ENCODE measurements at regions not wholly inside any gene's neighbourhood (a gene's known extent, or its start where the extent isn't known, plus 50 kb on each side); places are given as distances from the start of the nearest gene placed in this dataset.
A peak's percentile ranks its signal among the peaks of the same experiment; 100 is the strongest.

GRCh38 chrX:14235004-14235403 lies 205.3 kb upstream of the GEMIN8 start:
- H3K9me3 ChIP-seq (replicated peaks; ENCODE audit: control insufficient read depth, insufficient read depth, low read length), result no peaks in the 10 kb centered on the region
- H2AFZ ChIP-seq (ENCODE audit: control insufficient read depth, low read depth, low read length), result no peak overlapping the region
- TF ChIP-seq, protein P1, sequence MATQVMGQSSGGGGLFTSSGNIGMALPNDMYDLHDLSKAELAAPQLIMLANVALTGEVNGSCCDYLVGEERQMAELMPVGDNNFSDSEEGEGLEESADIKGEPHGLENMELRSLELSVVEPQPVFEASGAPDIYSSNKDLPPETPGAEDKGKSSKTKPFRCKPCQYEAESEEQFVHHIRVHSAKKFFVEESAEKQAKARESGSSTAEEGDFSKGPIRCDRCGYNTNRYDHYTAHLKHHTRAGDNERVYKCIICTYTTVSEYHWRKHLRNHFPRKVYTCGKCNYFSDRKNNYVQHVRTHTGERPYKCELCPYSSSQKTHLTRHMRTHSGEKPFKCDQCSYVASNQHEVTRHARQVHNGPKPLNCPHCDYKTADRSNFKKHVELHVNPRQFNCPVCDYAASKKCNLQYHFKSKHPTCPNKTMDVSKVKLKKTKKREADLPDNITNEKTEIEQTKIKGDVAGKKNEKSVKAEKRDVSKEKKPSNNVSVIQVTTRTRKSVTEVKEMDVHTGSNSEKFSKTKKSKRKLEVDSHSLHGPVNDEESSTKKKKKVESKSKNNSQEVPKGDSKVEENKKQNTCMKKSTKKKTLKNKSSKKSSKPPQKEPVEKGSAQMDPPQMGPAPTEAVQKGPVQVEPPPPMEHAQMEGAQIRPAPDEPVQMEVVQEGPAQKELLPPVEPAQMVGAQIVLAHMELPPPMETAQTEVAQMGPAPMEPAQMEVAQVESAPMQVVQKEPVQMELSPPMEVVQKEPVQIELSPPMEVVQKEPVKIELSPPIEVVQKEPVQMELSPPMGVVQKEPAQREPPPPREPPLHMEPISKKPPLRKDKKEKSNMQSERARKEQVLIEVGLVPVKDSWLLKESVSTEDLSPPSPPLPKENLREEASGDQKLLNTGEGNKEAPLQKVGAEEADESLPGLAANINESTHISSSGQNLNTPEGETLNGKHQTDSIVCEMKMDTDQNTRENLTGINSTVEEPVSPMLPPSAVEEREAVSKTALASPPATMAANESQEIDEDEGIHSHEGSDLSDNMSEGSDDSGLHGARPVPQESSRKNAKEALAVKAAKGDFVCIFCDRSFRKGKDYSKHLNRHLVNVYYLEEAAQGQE (IDR thresholded peaks at IDR 0.05; ENCODE audit: low read depth, low read length), result peak; percentile 71
- no peak for TF ChIP-seq CHD4 (IDR thresholded peaks at IDR 0.05)
- H3K4me1 ChIP-seq (ENCODE audit: control insufficient read depth, insufficient read depth, low read length), result no peaks in the 10 kb centered on the region
- no peaks in the 10 kb centered on the region for H4K20me1 ChIP-seq (ENCODE audit: control insufficient read depth, insufficient read depth)
- ChIA-PET RAD21 (ENCODE audit: unreplicated experiment) (no interaction called here), POLR2A (no interaction called here), CTCF (no interaction called here), SMC1A (ENCODE audit: uncharacterized antibody, unreplicated experiment) (interaction anchor here (1.4 kb wide), 1 partner anchor 17 kb away, joined by 3 read pairs; no protein-coding TSS in a partner anchor)
- intact Hi-C loops (cut with micrococcal nuclease; ENCODE audit: unreplicated experiment), result no loop called here
- in situ Hi-C loops (cut with MboI), result no loop called here
- BruUV-seq (replicated peaks), result no TSS peak
- H3K27ac ChIP-seq (ENCODE audit: control insufficient read depth, insufficient read depth), result no peak overlapping the region
- H3K27me3 ChIP-seq (replicated peaks in 1 of 2; ENCODE audit: control insufficient read depth in 2 of 2, insufficient read depth in 2 of 2, low read length in 1 of 2), result no peaks in the 10 kb centered on the region; a peak in 1 of 4 replicates
- H3K79me2 ChIP-seq (ENCODE audit: control insufficient read depth, insufficient read depth, low read length), result no peaks in the 10 kb centered on the region
- FAIRE-seq (no peak), DNase-seq (ENCODE audit: low read depth, low spot score) (no peak), ATAC-seq (no peak)
- no peak overlapping the region for H3K9ac ChIP-seq (ENCODE audit: control insufficient read depth, insufficient read depth, low read length)
- H3K4me3 ChIP-seq, result no peak overlapping the region
- H3K4me2 ChIP-seq (ENCODE audit: control insufficient read depth, insufficient read depth), result no peak overlapping the region
- no peaks in the 10 kb centered on the region for H3K36me3 ChIP-seq (ENCODE audit: control insufficient read depth in 2 of 2, insufficient read depth in 2 of 2, low read length in 1 of 2)
- WGBS (ENCODE audit: insufficient coverage, insufficient replicate concordance, low lambda C conversion rate, missing lambda C conversion rate), result 31% methylated on average over 3 of the region's 3 CpGs

- RAD21 ChIA-PET (ENCODE audit: unreplicated experiment), result no interaction called here
- H3K27me3 ChIP-seq (replicated peaks in 1 of 2; ENCODE audit: control insufficient read depth in 2 of 2, insufficient read depth in 2 of 2, low read length in 1 of 2), result no peaks in the 10 kb centered on the region
- no peak for TF ChIP-seq ATF7 (IDR thresholded peaks at IDR 0.05; ENCODE audit: low read depth)
- no peaks in the 10 kb centered on the region for H3K4me1 ChIP-seq (ENCODE audit: control insufficient read depth, insufficient read depth, low read length)
- no peaks in the 10 kb centered on the region for H4K20me1 ChIP-seq (ENCODE audit: control insufficient read depth, insufficient read depth)
- POLR2A ChIA-PET, result no interaction called here
- BruUV-seq (replicated peaks), result no TSS peak
- FAIRE-seq, result no peak
- H3K27ac ChIP-seq (ENCODE audit: control insufficient read depth, insufficient read depth), result no peak overlapping the region
- no peaks in the 10 kb centered on the region for H3K9me3 ChIP-seq (replicated peaks; ENCODE audit: control insufficient read depth, insufficient read depth, low read length)
- ATAC-seq, result no peak
- no peak overlapping the region for H3K4me3 ChIP-seq
- WGBS (ENCODE audit: insufficient coverage, insufficient replicate concordance, low lambda C conversion rate, missing lambda C conversion rate), result 0% methylated on average over 4 of the region's 4 CpGs
- in situ Hi-C loops (cut with MboI), result no loop called here
- SMC1A ChIA-PET (ENCODE audit: uncharacterized antibody, unreplicated experiment), result no interaction called here
- intact Hi-C loops (cut with micrococcal nuclease; ENCODE audit: unreplicated experiment), result no loop called here
- H3K79me2 ChIP-seq (ENCODE audit: control insufficient read depth, insufficient read depth, low read length), result no peaks in the 10 kb centered on the region
- no peaks in the 10 kb centered on the region for H3K36me3 ChIP-seq (ENCODE audit: control insufficient read depth in 2 of 2, insufficient read depth in 2 of 2, low read length in 1 of 2)
- CTCF ChIA-PET, result no interaction called here
- H2AFZ ChIP-seq (ENCODE audit: control insufficient read depth, low read depth, low read length), result no peak overlapping the region
- no peak for DNase-seq (ENCODE audit: low read depth, low spot score)
- H3K9ac ChIP-seq (ENCODE audit: control insufficient read depth, insufficient read depth, low read length), result no peak overlapping the region
- no peak overlapping the region for H3K4me2 ChIP-seq (ENCODE audit: control insufficient read depth, insufficient read depth)
Measured at GRCh38 chrX:14232688-14233087, 203.0 kb upstream of the GEMIN8 start.

All from GM12878 (cell line).